ENCODE measurements at regions not wholly inside any gene's neighbourhood (a gene's known extent, or its start where the extent isn't known, plus 50 kb on each side); places are given as distances from the start of the nearest gene placed in this dataset.

GRCh38 chr3:72259755-72260587 lies 475.0 kb upstream of the PROK2 start:
- peak in 2 of 3 donors; percentile 15 to 27 for DNase-seq (ENCODE audit: low read depth in 3 of 3)

- DNase-seq (ENCODE audit: low read depth in 3 of 3), result no peak
Observed at GRCh38 chr3:72258361-72259141, 473.6 kb upstream of the PROK2 start.

- no peak for DNase-seq (ENCODE audit: low read depth in 3 of 3)
Observed at GRCh38 chr3:72257738-72258137, 472.8 kb upstream of the PROK2 start.

DNA sequence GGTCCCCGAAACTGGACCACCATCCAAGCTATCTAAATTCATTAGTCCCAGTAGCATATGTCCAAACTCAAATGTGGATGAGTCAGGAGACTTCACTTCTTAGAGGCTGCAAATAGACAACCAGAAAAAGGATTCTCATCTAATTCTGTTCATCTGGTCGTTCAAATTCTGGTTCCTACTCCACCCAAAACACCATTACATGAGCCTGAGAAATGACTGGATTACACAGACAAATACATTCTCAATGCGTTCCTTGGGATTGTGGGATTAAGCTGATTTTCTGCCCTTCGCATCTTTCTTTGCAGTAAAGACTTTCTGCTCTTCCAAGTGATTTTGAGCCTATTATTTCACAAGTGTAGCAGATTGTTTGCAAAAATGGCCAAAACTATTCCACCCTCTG lies 472.3 kb upstream of the PROK2 start:
- DNase-seq (ENCODE audit: low read depth in 3 of 3), result no peak

DNA sequence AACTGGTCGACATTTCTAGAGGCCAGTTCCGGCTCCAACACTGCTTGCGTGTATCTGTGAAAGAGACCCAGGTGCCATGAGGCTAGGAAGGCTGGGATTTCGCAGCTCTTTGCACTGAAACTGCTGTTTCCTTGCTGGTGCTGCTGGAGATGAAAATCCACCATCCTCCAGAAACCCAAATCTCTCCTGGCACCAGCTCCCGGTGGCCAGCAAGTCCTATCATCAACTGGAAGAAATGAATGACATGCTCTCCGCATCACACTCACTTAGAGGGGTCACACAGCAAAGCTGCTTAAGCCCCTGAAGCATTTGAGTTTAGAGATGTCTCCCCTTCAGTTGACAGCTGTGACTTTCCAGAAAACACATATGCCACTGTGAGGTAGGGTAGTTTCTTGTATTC lies 471.8 kb upstream of the PROK2 start:
- DNase-seq (ENCODE audit: low read depth in 3 of 3), result no peak

DNA sequence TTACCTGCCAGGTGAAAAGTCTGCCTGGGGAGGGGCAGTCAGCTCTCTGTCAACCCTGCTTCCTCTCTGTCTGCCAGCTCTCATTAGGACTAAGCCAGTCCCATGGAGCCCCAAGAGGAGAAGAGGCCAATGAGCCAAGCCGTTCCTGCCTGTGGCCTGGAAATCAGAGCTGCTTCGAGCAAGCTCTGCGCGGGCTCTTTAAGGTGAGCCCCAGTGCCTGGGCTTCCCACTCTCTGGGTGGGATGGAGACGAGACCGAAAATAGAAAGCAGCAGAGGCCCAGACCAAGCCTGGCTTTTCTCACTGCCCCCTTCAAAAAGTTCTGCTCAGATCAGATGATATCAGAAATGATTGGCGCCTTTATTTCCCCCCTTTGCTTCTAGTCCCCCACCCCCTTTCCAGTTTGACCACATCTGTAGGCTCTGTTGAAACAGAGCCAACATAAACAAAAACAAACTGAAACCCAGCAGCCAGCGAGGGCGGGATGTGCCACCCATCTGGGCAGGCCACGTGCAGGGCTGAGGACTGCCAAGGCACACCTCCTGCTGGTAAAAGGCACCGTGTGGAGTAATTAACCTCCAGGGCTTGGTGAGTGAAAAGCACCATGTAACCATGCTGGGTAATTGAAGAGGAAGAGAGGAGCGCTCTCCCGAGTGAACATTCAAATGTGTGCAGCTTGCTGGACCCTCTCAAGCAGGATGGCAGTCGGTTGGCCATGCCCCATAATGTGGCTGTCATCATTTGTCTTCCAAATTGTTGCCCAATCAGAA lies 471.0 kb upstream of the PROK2 start:
- DNase-seq (ENCODE audit: low read depth in 3 of 3), result no peak

DNA sequence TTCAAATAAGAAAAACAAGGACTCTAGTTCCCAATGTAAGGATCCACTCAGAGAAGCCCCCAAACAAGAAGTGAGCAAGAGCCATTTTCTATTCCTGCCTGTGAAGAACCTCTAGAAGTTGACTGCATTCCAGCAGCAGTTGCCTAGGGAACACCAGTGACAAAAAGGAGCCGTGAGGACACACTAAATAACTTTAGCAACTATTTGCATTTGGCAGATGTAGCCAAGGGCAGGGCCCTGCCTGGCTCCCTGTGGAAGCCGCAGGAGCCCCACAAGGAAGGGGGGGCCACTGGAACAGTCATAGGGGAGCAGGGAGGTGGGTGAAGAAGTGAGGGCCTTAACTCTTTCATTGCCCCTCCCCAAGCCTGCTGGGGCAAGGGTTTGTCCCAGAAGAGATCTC lies 470.2 kb upstream of the PROK2 start:
- no peak for DNase-seq (ENCODE audit: low read depth in 3 of 3)

DNA sequence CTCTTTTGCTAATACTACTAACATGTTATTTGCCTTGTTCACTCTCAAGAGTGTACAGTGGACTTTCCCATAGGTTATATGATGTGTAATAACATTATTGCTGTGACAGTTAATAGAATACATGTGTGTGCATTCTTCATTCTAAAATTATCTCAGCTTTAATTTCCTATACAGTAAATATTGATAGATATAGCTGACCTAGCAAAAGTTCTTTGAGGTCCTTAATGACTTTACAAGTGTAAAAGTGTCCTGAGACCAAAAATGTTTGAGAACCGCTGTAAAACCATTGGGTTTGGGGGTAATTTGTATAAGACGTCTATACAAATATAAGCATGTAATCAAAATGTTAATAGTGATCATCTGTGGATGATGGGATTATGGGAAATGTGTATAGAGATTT lies 469.5 kb upstream of the PROK2 start:
- no peak for DNase-seq (ENCODE audit: low read depth in 3 of 3)

DNA sequence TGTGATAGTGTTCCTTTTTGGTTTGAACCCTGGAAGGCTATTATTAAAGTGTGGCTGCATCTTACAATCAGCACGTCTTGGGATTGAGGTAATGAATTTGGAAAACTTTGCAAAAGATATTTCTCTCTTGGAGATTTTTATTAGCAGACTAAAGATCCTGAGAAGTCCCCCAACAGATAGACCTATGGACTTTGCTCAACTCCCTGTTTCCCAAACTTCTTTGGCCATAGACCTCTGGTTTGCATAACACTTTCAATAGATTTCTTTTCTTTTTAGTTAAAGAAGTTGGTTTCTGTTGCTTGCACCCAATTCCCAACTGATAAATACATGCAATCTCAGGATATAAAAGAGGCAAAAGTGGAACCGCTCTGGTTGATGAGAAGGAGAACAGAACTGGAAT lies 465.8 kb upstream of the PROK2 start:
- DNase-seq (ENCODE audit: low read depth in 3 of 3), result no peak

GRCh38 chr3:72248869-72249268 lies 463.9 kb upstream of the PROK2 start:
- DNase-seq (ENCODE audit: low read depth in 3 of 3), result no peak

DNA sequence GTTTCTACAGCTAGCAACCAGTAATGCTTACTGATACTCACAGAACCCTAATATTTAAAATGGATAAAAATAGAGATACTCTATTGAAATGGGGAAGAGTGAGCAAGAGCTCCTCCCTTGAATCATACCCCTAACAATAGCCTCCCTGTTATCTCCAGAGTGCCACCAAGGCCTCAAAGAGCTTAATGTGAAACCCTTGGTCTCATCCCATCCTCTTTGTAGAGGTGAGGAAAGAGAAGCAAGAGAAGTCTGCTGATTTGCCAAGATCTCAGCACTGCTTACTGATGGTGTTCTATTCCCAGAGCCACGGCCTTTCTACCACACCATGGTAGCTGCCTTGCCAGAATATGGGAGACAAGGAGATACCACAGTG lies 463.4 kb upstream of the PROK2 start:
- no peak for DNase-seq (ENCODE audit: low read depth in 3 of 3)

DNA sequence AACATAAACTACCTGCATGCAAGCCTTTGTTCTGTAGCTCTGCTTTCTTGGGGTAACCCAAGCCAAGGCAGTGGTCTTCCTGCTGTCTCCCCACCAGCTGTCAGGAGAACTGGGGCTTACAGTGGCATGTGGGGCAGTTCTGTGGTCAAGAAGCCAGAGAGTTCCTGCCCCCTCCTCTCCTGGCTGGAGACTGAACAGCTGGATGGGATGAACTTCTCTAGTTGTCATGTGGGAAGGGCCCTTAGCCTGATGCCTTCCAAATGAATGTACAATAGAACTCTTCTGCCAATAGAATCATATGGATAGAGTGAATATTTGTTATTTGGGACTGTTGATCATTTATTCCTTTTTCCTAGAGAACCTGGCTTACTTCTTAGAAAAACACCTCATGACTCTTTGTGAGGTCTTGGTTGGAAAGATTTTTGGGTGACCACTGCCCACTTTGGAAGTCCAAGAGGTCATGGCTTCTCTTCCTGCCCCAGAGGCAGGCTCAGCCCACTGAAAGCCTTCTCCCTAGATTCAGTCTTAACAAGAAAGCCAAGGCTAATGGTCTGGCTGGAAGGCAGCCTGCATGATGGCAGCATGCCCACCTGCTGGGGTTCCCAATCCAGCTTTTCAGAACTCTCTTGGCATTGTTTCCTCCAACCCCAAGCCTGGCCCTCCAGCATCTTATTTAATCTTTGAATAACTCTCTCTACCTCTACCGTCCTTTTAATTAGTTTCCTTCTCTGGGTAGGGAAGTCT lies 462.9 kb upstream of the PROK2 start:
- no peak for DNase-seq (ENCODE audit: low read depth in 3 of 3)

GRCh38 chr3:72247126-72247525 lies 462.2 kb upstream of the PROK2 start:
- no peak for DNase-seq (ENCODE audit: low read depth in 3 of 3)

- no peak for DNase-seq (ENCODE audit: low read depth in 3 of 3)
Observed at GRCh38 chr3:72246685-72247084, 461.7 kb upstream of the PROK2 start.

DNA sequence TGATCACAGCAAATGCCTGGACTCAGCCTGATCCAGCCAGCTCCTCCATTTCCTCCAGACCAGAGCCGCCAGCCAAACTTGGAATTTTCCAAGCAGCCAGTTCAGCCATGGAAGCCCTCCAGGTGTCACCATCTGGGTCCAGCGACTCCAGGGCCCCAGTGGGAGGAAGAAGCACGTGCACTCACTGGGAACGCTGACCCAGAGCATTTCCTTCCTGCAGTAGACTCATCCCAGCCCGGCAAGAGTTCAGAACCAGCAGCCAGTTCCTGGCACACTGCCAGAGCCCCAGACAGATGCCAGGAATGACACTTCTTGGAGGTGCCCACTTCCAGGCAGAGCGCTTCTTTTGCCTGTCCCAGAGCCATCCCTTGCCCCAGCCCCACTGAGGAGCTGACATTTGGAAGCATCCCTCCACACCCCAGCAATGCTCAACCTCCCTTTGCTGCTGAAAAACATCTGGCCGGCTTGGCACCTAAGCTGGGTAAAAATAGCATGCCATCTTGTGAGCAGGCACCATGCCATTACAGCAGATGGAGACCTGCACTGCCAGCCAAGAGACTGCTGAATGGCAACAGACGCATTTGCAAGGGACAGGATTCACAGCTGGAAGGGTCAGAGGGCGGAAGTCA lies 460.3 kb upstream of the PROK2 start:
- DNase-seq (ENCODE audit: low read depth in 3 of 3), result no peak

DNA sequence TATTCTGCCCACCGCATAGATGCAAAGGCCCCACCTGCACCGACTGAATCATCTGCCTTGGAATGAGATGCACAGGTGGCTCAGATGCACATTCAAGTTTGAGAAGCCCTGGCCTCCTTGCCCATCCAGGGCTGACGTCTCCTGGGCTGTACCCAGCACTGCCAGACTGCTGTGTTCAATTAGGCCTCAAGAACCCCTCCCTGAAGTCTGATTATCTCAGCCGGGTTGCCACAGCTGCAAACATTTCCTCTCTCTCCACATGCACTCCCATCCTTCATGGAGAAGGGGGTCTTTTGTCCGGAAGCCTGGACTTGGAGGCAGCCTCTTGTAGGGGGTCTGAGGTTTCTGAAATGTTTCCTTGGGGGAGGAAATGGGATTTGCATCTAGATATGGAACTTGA lies 459.4 kb upstream of the PROK2 start:
- no peak for DNase-seq (ENCODE audit: low read depth in 3 of 3)

DNA sequence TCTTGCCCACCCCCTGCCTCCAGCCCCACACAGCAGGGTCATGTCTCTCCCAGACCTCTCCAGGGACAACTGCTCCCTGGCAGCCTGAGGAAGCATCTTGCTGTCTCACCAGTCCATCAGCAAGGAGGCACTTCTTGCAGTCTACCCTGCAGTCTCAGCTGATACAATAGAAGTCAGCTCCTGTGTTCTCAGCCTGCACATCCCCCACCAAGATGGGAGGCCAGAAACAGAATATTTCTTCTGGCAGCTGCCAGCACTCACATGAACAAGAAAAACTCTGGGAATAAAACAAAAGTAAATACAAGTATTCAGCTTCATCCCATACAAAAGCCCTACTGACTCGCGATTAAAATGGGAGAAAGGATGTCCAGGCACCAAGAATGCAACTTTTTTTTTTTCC lies 457.4 kb upstream of the PROK2 start:
- no peak for DNase-seq (ENCODE audit: low read depth in 3 of 3)

DNA sequence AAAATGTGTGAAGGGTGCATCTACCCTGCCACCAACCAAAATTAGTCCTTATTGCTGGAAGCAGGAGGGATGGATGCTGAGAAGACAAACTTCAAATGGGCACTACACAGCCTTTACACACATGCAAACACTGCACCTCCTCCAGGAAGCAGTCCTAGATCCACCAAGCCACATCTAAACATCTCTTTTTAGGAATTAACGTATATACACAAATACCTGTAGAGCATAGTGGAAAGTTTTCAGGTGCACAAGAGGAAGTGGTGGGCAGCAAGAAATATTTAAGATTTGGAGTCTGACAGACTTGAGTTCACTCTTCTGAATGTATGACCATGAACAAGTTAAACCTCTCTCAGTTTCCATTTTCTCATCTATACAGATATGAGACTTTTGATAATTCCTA lies 456.6 kb upstream of the PROK2 start:
- no peak for DNase-seq (ENCODE audit: low read depth in 3 of 3)

DNA sequence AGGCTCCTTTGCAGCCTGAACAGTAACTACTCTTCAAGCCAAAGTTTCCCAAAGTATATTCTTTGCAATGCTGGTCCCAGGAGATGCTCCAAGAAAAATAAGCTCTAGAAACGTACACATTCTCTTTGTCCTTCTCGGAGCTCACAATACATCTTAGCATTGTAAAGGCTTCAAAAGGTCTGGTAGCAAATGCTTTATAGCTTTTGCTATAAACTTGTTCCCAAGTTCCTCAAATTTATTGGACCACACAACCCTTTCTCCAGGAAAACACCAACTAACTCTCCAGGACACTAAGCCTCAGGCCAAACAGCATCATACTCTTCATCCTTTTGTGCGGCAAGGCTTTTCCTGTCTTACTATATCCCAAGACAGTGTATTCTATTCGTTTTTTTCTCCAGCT lies 455.6 kb upstream of the PROK2 start:
- no peak for DNase-seq (ENCODE audit: low read depth in 3 of 3)

- DNase-seq (ENCODE audit: low read depth in 3 of 3), result no peak
Observed at GRCh38 chr3:72238801-72239200, 453.9 kb upstream of the PROK2 start.

DNA sequence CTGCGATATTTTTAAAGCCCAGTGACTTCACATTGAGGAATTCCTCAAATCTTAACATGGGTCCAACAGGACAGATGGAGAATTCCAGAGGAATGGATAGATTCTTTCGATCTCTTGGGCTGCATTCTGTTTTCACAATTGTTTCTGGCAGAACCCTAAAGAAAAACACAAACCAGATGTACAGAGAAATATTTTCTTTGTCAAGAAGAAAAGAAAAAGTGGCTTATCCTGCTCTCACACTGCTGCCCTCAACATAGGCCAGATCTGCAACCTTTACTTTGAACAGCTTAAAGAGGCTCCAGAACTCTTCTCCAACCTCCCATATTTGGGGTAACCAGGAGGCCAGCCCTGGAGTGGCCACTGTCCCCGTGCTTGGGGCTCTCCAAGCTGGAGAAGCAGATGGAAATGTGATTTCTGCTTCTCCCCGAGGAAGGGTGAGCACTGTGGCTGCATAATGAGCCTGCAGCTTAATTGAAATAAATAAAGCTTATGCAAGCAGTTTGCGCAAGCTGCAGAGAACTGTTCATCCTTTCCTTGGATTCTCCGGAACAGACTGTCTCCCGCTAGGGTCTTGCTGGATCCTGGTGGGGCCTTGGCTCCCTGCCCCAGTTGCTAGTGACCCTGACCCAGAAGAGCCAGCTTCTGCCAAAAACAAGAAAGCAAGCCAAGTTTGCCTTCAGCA lies 453.2 kb upstream of the PROK2 start:
- DNase-seq (ENCODE audit: low read depth in 3 of 3), result no peak
